Ishikawa (cell line): ENCODE measurements at regions not wholly inside any gene's neighbourhood (a gene's known extent, or its start where the extent isn't known, plus 50 kb on each side); places are given as distances from the start of the nearest gene placed in this dataset.

Experiments
- CEBPB ChIP-seq: IDR thresholded peaks from 2 replicates; pipeline ENCODE4 v1.6.1; 2012
- CREB1 ChIP-seq: IDR thresholded peaks from 2 replicates; pipeline ENCODE4 v1.6.1; 2012; ENCODE audit warnings: low read depth
- EP300 ChIP-seq: IDR thresholded peaks from 2 replicates; pipeline ENCODE4 v1.6.1; 2012; ENCODE audit warnings: borderline replicate concordance
- FOXM1 ChIP-seq: IDR thresholded peaks from 2 replicates; pipeline ENCODE4 v1.6.1; 2012; ENCODE audit warnings: low read depth, borderline replicate concordance
- MAX ChIP-seq: IDR thresholded peaks from 2 replicates; pipeline ENCODE4 v1.6.1; 2012
- NFIC ChIP-seq: IDR thresholded peaks from 2 replicates; pipeline ENCODE4 v1.6.1; 2012
- RAD21 ChIP-seq: IDR thresholded peaks from 2 replicates; pipeline ENCODE4 v1.6.1; 2012; ENCODE audit warnings: low read depth
- REST ChIP-seq: IDR thresholded peaks from 2 replicates; pipeline ENCODE4 v1.6.1; 2012; ENCODE audit warnings: low read depth, mild to moderate bottlenecking
- TAF1 ChIP-seq: IDR thresholded peaks from 2 replicates; pipeline ENCODE4 v1.6.1; 2012; ENCODE audit warnings: low read depth, mild to moderate bottlenecking
- TCF12 ChIP-seq: IDR thresholded peaks from 2 replicates; pipeline ENCODE4 v1.6.1; 2012; ENCODE audit warnings: low read depth
- TEAD4 ChIP-seq: IDR thresholded peaks from 2 replicates; pipeline ENCODE4 v1.6.1; 2012
- USF1 ChIP-seq: IDR thresholded peaks from 2 replicates; pipeline ENCODE4 v1.6.1; 2012
- YY1 ChIP-seq: IDR thresholded peaks from 2 replicates; pipeline ENCODE4 v1.6.1; 2012; ENCODE audit warnings: low read depth

GRCh38 chr3:22734207-22734606, 468.9 kb upstream of the UBE2E2 start:
- TF ChIP-seq NFIC (no peak), REST (no peak), TCF12 (no peak), FOXM1 (no peak), YY1 (no peak), RAD21 (no peak), CREB1 (no peak), TAF1 (no peak), CEBPB (no peak), MAX (no peak), USF1 (no peak), TEAD4 (no peak), EP300 (no peak)
